NCI-H82 (cell line): ENCODE measurements at regions not wholly inside any gene's neighbourhood (a gene's known extent, or its start where the extent isn't known, plus 50 kb on each side); places are given as distances from the start of the nearest gene placed in this dataset.

ENCODE experiments used
- DNase-seq: peaks from one replicate; lab custom pipeline; 2025; lab: John Stamatoyannopoulos, UW

GRCh38 chr18:78855188-78855587 is 124.4 kb upstream of the SALL3 start:
- no peak for DNase-seq

- DNase-seq = no peak
Observed at GRCh38 chr18:78856569-78857313, 122.9 kb upstream of the SALL3 start.

- DNase-seq = no peak
Observed at GRCh38 chr18:78857314-78858150, 122.1 kb upstream of the SALL3 start.

- DNase-seq = no peak
Observed at GRCh38 chr18:78859686-78860085, 119.9 kb upstream of the SALL3 start.

GRCh38 chr18:78860117-78860516 is 119.5 kb upstream of the SALL3 start:
- DNase-seq = no peak

GRCh38 chr18:78861116-78861515 is 118.5 kb upstream of the SALL3 start:
- DNase-seq = no peak

- DNase-seq = no peak
Observed at GRCh38 chr18:78861706-78862105, 117.9 kb upstream of the SALL3 start.

GRCh38 chr18:78862395-78862794 is 117.2 kb upstream of the SALL3 start:
- DNase-seq = no peak

GRCh38 chr18:78865056-78865598 is 114.5 kb upstream of the SALL3 start:
- no peak for DNase-seq

GRCh38 chr18:78865771-78866310 is 113.8 kb upstream of the SALL3 start:
- DNase-seq = no peak

- DNase-seq = no peak
Observed at GRCh38 chr18:78867131-78867530, 112.5 kb upstream of the SALL3 start.

GRCh38 chr18:78868330-78869316 is 111.0 kb upstream of the SALL3 start:
- no peak for DNase-seq

GRCh38 chr18:78871618-78872017 is 108.0 kb upstream of the SALL3 start:
- no peak for DNase-seq

GRCh38 chr18:78873926-78874500 is 105.6 kb upstream of the SALL3 start:
- DNase-seq = no peak

- DNase-seq = peak; percentile 53
Observed at GRCh38 chr18:78875016-78875777, 104.4 kb upstream of the SALL3 start.

GRCh38 chr18:78875778-78876650 is 103.6 kb upstream of the SALL3 start:
- DNase-seq = no peak

GRCh38 chr18:78876868-78877267 is 102.8 kb upstream of the SALL3 start:
- no peak for DNase-seq

GRCh38 chr18:78878335-78878734 is 101.3 kb upstream of the SALL3 start:
- no peak for DNase-seq
